COLO668 (cell line): ENCODE measurements at regions not wholly inside any gene's neighbourhood (a gene's known extent, or its start where the extent isn't known, plus 50 kb on each side); places are given as distances from the start of the nearest gene placed in this dataset.

Experiments used
- DNase-seq: peaks from one replicate; lab custom pipeline; 2025; ENCODE audit not compliant: unreplicated experiment; lab: John Stamatoyannopoulos, UW

- DNase-seq: no peak
Observed at GRCh38 chr2:103667335-103667884, 905.6 kb downstream of the TMEM182 start.

DNA sequence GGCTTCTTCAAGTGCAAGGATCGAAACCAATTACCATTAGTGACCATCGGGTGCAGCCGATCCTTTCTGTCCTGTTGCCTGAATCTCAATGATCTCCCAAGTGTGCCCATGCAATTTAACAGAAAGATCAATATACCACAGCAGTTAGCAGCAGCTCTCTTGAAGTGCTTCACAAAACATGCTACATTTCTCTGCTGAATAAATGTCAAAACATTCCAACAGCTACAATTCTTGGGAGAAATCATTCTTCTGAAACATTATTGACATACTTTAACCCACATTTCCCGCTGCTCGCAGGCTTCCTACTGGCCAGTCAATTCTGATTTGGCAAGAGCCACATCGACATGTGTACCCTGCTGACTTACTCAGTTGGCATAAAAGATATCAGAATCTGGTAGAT, 907.7 kb downstream of the TMEM182 start:
- DNase-seq: no peak
